ENCODE measurements at regions not wholly inside any gene's neighbourhood (a gene's known extent, or its start where the extent isn't known, plus 50 kb on each side); places are given as distances from the start of the nearest gene placed in this dataset.
"Not testable (repeated sequence)": the region's sequence is repeated elsewhere in the genome, so short reads cannot be mapped to it uniquely, and the experiment has no call there.

GRCh38 chr16:88252057-88252794 is 130.5 kb upstream of the ZNF469 start:
- DNase-seq, result not testable (repeated sequence)

- not testable (repeated sequence) for DNase-seq
These were observed 124.6 kb upstream of the ZNF469 start for GRCh38 chr16:88258141-88258540.

- not testable (repeated sequence) for DNase-seq
These were observed 123.8 kb upstream of the ZNF469 start for GRCh38 chr16:88258764-88259525.

DNA sequence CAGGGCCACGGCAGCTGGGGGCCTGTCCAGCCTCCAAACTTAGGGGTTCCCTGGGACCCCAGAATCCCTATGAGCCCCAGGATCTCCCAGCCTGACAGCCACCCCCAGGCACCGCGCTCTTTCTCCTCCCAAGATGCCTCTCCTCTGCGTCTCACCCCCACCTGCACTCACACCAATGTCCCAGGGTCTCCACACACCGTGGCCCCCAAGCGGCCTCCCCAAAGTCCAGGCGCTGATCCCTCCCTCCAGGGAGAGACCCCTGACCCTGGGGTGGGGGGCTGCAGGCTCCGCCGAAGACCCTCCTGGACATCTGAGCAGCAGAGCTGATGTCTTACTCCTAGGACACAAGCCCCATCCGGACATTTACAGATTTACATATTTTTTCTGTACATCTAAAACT is 123.2 kb upstream of the ZNF469 start:
- not testable (repeated sequence) for DNase-seq

GRCh38 chr16:88260146-88260545 is 122.6 kb upstream of the ZNF469 start:
- not testable (repeated sequence) for DNase-seq

DNA sequence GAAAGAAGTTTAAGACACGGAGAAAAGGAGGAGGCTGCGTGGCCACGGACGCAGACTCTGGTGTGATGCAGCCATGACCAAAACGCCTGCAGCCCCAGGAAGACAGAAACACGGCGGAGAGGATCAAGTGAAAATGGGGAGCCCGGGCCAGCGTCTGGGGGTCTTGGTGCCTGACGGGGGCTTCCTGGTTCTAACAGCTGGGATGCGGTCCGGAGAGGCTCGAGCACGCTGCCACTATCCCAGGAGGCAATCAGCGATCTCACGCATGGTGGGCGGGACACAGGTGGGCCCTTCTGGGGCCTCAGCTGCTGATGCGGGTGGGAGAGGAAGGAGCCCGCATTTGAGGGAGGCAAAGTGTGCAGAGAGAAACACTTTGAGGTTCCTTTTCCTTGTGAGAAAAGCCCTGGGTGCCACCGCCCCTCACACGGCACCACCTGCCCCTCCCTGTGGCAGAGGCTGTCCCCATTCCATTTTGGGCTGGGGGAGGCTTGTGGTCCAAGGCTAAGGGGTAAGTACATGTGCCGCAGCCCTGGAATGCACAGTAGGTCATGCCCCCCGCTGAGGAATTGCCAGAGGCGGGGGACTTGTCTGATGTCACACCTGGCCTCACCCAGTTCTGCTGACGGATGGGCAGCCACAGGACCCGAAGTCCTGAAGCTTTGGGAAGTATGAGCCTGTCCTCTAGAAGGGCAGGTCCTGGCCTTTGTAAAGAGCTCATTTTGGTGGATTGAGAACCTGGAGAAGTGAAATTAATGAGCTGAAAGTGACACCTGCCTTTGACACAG is 121.7 kb upstream of the ZNF469 start:
- DNase-seq, result not testable (repeated sequence)

DNA sequence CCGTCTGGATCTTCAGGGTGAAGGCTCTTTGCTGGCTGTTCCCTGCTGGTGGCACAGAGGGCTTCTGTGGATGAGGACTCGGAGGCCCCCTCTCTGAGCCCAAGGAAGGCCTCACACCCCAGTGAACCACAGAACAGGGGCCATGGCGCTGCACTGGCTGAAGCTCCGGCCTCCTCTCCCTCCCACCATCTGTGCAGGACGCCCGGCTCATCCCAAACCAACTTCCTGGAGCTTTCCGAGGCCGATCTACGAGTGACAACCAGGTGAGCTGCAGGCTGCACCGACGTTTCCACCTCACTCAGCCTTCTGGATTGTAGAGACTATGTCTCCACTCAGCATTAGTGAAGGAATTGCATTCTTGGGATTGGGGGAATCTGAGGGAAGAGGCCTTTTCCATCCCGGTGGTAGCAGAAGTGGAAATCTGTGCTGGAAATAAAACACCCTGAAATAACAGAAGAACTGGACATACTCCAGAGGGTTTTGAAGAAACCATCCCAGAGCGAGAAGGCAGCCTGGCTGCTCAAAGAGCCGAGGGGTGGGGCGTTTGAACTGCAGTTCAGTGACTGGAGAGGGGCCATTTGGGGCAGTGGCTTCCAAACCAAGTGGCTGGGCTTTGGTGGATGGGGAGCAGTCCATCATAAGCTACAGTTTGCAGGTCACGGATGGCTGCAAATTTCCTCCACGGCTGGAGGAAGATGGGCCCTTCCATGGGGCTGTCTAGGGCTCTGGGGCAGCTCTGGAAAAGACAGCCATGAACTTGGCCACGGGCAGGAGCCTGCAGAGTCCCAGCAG is 120.7 kb upstream of the ZNF469 start:
- DNase-seq, result not testable (repeated sequence)

DNA sequence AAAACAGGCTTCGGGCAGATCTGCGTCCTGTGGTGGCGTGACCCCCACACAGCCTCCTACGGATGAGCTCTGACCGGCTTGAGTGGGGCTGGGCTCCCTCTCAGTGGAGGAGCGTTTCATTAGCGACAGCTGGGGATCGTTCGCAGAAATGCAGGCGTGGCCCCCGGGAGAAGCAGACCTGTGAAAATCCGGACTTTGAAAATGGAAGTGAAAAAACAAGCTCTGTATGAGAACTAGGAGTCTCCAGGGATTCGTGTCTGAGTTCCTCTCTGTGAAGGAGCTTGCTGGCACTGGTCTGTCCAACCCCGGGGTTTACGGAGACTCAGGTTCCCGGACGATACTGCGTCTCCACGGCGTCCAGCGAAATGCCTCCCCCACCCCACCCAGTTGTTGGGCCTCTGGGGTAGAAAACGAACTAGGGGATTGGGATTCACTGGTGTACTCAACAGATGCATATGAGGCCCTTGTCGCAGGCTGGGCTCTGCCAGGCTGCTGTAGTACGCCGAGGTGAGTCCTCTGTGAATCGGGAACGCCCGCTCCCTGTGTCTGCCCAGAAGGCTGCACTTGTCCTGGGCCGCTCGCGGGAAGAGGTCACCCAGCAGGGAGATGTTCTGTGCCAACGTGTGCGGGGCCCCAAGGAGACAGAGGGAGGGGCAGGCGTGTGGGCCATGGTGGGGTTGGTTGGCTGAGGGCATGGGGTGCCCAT is 119.7 kb upstream of the ZNF469 start:
- DNase-seq, result not testable (repeated sequence)

DNA sequence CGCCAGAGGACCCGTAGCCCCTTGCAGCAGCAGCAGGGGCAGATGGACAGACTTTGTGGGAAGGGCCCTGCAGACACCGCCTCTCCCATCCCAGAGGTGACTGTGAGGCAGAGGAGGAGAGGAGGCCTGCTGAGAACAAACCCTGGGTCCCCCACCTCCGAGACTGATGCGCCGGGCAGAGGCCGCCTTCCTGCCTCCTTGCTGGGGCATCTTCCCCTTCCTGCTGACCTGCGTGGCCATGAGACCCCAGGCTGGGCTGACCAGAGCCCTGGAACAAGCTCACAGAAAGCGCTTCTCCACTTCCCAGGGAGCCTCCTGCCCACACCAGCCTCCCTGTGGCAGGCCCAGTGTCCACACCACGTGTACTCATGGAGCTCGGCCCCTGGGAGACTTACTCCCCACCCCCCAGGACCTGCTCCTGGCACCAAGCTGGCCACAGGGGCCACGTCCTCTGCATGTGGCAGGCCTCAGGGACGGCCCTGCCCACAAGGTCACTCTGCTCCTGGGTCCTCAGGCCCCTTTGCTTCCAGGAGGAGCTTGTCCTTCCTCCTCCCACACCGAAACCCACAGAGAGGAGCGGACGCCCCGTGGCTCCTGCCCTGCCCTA is 119.0 kb upstream of the ZNF469 start:
- not testable (repeated sequence) for DNase-seq

DNA sequence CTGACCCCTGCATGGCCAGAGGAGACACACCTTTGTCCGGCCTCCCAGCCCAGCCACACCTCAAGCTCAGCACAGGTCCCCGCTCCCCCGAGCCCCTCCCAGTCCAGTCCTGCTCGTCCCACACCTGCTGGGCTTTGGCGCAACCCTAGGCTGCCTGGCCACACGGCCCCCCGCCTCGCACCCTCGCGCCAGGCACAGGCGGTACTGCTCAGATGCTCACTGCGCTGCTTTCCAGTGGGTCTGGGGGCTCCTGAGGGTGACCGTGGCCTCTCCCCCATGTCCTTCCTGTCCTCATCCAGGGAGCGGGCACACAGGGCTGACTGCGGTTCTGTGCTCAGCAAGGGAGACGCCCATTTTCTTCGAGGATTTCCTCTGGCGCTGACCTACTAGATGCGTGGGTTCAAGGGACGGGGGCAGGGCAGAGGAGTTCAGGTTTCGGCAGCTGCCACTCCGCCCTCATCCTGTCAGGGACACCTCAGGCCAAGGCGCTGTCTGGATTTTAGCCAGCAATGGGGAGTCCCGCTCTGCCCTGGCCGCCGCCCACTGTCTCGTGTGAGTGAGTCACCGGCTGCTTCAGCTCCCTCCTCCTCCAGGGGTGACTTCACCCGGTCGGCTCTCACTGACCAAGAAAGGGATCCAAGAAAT is 118.0 kb upstream of the ZNF469 start:
- DNase-seq, result peak; percentile 29

GRCh38 chr16:88265286-88265938 is 117.3 kb upstream of the ZNF469 start:
- DNase-seq, result peak; percentile 24

- not testable (repeated sequence) for DNase-seq
These were observed 116.7 kb upstream of the ZNF469 start for GRCh38 chr16:88266036-88266435.

- not testable (repeated sequence) for DNase-seq
These were observed 115.7 kb upstream of the ZNF469 start for GRCh38 chr16:88266935-88267551.

DNA sequence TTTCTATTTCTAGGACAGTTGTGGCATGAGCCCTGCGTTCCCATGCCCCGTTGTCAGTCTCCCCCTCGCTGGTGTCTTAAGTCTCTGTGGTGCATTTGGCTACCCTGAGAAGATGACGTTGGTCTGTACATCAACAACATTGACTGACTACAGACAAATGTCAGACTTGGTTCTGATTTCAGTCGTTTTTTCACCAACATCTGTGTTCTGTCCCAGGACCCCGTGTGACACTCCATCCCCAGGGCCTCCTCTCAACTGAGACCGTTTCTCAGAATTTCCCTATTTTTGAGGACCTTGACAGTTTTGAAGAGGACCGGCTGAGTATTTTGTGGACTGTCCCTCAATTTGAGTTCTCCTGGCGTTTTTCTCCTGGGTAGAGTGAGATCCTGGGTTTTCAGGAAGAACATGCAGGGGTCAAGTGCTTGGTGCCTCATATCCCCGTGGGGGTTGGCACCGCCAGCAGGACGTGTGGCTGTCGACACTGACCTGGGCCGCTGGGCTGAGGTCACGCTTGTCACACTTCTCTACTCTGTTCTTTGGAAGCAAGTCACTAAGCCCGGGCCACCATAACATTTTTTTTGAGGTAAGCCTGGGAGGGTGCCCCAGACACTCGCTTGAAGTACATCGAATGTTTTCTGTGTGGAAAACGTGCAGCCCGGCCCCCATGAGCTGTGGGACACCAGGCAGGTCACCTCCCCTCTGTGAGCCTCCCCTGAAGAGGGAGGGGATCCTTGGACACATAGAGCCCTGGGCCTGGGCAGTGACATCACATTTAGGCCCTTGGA is 114.4 kb upstream of the ZNF469 start:
- not testable (repeated sequence) for DNase-seq

DNA sequence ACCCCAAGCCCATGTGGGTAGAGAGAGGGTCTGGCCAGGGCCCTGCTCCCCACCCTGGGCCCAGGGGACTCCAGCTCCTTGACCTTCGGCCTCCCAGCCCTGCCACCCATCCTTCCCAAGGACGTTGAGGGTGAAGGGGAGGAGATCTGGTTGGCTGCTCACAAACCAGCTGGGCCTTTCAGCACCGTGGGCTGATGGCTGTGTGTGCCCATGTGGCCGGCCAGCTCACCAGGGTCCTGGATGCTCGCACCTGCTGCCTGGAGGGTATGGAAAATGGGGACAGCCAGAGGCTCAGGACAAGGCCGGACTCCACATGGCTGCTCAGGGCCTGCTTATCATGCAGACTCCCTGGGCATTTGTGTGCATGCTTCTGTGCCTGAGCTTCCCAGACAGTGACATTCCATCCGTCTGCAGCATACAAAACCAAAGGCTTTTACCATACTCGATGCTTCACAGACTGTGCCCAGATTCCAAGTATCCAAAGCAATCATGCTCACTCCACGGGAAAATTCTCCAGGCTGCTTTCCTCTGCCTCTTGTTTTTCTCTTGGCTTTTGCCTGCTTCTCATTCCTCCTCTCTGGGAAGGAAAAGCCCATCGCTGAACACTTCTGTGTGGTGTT is 112.5 kb upstream of the ZNF469 start:
- DNase-seq, result not testable (repeated sequence)

DNA sequence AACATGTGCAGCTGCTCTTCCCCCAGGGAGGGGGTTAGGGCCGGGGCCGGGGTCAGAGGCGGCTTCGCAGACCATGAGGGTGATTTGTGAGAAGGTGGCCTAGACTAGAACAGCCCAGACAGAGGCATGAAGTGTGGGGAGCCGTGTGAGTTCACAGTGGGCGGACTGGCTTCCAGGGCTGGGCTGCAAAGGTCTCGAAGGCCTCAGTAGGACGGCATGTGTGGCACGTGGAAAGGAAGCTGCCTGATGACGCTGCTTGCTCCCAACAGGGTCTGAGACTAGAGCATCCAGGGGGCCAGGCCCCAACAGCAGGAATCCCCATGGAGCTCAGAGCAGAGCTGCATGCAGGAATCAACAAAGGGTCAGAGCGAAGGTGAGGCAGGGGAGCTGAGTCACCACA is 111.5 kb upstream of the ZNF469 start:
- not testable (repeated sequence) for DNase-seq

- not testable (repeated sequence) for DNase-seq
These were observed 111.0 kb upstream of the ZNF469 start for GRCh38 chr16:88271776-88272175.

DNA sequence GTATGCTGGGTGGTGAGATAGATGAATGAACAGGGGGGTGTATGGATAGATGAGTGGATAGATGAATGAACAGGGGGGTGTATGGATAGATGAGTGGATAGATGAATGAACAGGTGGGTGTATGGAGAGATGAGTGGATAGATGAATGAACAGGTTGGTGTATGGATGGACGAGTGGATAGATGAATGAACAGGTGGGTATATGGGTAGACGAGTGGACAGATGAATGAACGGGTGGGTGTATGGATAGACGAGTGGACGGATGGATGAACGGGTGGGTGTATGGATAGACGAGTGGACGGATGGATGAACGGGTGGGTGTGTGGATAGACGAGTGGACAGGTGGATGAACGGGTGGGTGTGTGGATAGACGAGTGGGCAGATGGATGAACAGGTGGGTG is 110.3 kb upstream of the ZNF469 start:
- DNase-seq, result not testable (repeated sequence)

Data from activated CD4-positive, alpha-beta T cell treated with anti-CD3 and anti-CD28 coated beads, Interleukin-2, amount 50 U/mL, for 1 hour (primary cell).